ENCODE measurements at regions not wholly inside any gene's neighbourhood (a gene's known extent, or its start where the extent isn't known, plus 50 kb on each side); places are given as distances from the start of the nearest gene placed in this dataset.

DNA sequence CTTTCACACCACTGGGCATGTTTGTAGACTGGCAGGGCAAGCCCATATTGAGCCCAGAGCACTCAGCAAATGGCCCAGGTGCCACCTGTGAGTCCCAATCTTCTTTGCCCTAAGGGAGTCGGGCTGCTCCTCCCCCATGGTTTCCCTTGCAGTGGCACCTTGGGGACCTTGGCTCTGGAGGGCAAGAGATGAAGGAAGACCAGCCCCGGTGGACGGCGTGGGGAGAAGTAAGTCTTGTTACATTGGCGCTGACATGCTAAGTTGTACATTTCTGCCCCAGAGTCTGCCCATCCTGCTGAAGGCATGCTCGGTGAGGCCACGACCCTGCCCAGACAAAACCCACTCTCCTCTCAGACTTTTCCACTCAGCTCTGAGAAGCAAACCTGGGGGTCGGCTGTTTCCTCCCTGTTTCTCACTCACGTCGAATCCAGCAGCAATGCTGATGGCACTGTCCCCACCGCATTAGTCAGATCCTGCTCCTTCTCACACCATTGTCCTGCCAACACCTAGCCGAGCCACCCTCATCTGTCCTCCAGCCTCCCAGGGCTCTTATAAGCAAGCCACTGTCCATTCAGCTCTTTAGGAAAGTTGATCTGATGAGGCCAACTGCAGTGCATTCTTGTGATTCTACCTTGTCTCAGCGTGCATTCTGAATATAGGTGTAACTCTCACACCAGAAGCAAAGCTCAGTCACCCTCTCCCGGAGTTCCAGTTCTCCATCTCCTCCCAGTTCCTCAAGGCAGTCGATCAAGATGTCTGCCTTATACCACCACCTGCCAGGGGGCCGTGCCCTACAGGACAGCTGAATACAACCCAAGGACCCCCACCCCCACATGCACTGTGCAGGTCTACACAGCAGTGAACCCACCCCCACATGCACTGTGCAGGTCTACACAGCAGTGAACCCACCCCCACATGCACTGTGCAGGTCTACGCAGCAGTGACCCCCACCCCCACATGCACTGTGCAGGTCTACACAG is 827.1 kb downstream of the TBC1D22A start:
- Histone ChIP-seq H3K4me1 (ENCODE audit: control insufficient read depth, insufficient read depth, low read length) (no peaks in the 10 kb centered on the region), H3K9me3 (ENCODE audit: control insufficient read depth, insufficient read depth, low read depth, low read length) (no peaks in the 10 kb centered on the region), H3K27me3 (ENCODE audit: control insufficient read depth, insufficient read depth, low read length) (no peaks in the 10 kb centered on the region), H3K27ac (ENCODE audit: low read length) (no peak overlapping the region), H3K4me3 (ENCODE audit: low read depth in 2 of 2, low read length in 2 of 2) (no peak overlapping the region), H3K36me3 (ENCODE audit: control insufficient read depth, insufficient read depth, low read length) (no peaks in the 10 kb centered on the region)
- POLR2A ChIA-PET = no interaction called here
- in situ Hi-C loops (cut with HindIII; ENCODE audit: low pct_unique_long_range_greater_than_20kb, low sequenced_read_pairs) = no loop called here
- intact Hi-C loops (cut with micrococcal nuclease; ENCODE audit: unreplicated experiment) = no loop called here
- ATAC-seq (no peak), DNase-seq (ENCODE audit: low read depth, low spot score) (no peak)
- CTCF ChIA-PET = no interaction called here
- BruUV-seq (replicated peaks) = no TSS peak
- TF ChIP-seq POLR2AphosphoS5 (IDR thresholded peaks at IDR 0.05; ENCODE audit: low read depth, low read length) = no peak
- no peak for TF ChIP-seq REST (IDR thresholded peaks at IDR 0.05; ENCODE audit: insufficient read depth in 1 of 2, low read depth in 2 of 2, low read length in 1 of 2)
- no peak for TF ChIP-seq SIN3A (IDR thresholded peaks at IDR 0.05; ENCODE audit: borderline replicate concordance, insufficient read depth, low read depth, low read length)
- no peak for TF ChIP-seq CTCF (IDR thresholded peaks at IDR 0.05)
- no peak for TF ChIP-seq TCF7L2 (IDR thresholded peaks at IDR 0.05; ENCODE audit: low read depth, low read length)

GRCh38 chr22:47588578-47588960 is 826.1 kb downstream of the TBC1D22A start:
- no peaks in the 10 kb centered on the region for H3K27me3 ChIP-seq (ENCODE audit: control insufficient read depth, insufficient read depth, low read length)
- H3K4me1 ChIP-seq (ENCODE audit: control insufficient read depth, insufficient read depth, low read length) = no peaks in the 10 kb centered on the region
- no peak for DNase-seq (ENCODE audit: low read depth, low spot score)
- no peaks in the 10 kb centered on the region for H3K36me3 ChIP-seq (ENCODE audit: control insufficient read depth, insufficient read depth, low read length)
- no peak overlapping the region for H3K4me3 ChIP-seq (ENCODE audit: low read depth in 2 of 2, low read length in 2 of 2)
- H3K27ac ChIP-seq (ENCODE audit: low read length) = no peak overlapping the region
- 0 out of 2 replicates have a peak, but pooled peaks cover 3% of the 10 kb centered on the region for H3K9me3 ChIP-seq (ENCODE audit: control insufficient read depth, insufficient read depth, low read depth, low read length)
- in situ Hi-C loops (cut with HindIII; ENCODE audit: low pct_unique_long_range_greater_than_20kb, low sequenced_read_pairs) (no loop called here), intact Hi-C loops (cut with micrococcal nuclease; ENCODE audit: unreplicated experiment) (no loop called here)
- POLR2A ChIA-PET = no interaction called here
- no TSS peak for BruUV-seq (replicated peaks)
- CTCF ChIA-PET = interaction anchor here (0.5 kb wide), 1 partner anchor 785 kb away, joined by 8 read pairs; no protein-coding TSS in a partner anchor
- no peak for ATAC-seq
- TF ChIP-seq REST (IDR thresholded peaks at IDR 0.05; ENCODE audit: insufficient read depth in 1 of 2, low read depth in 2 of 2, low read length in 1 of 2) (no peak), TCF7L2 (IDR thresholded peaks at IDR 0.05; ENCODE audit: low read depth, low read length) (no peak), SIN3A (IDR thresholded peaks at IDR 0.05; ENCODE audit: borderline replicate concordance, insufficient read depth, low read depth, low read length) (no peak), CTCF (IDR thresholded peaks at IDR 0.05) (no peak), POLR2AphosphoS5 (IDR thresholded peaks at IDR 0.05; ENCODE audit: low read depth, low read length) (no peak)

All from Panc1 (cell line).